Spleen (tissue), 11 donors: ENCODE measurements at regions not wholly inside any gene's neighbourhood (a gene's known extent, or its start where the extent isn't known, plus 50 kb on each side); places are given as distances from the start of the nearest gene placed in this dataset.

Experiments used
- DNase-seq: peaks from one replicate; pipeline ENCODE4 v3.0.0-alpha.2; 2020
- H3K27ac ChIP-seq, 8 donors: fragments of 200-600 bp; sonication (generic) in 7 of 8; 1 replicate in 4 of 8; 2 replicates in 4 of 8; pipeline versions ENCODE4 v1.5.0 to v1.8.0; 2016 to 2021; ENCODE audit warnings: inconsistent platforms in 4 of 8, mild to moderate bottlenecking in 4 of 8, moderate library complexity in 1 of 8
- H3K27me3 ChIP-seq, 7 donors: fragments of 200-600 bp; sonication (generic) in 6 of 7; replicated peaks in 1 of 7; 1 replicate in 4 of 7; 2 replicates in 3 of 7; pipeline versions ENCODE4 v1.5.0 to v1.8.0; 2016 to 2021; ENCODE audit warnings: inconsistent platforms in 3 of 7, mild to moderate bottlenecking in 1 of 7
- H3K36me3 ChIP-seq, 6 donors: fragments of 200-600 bp; sonication (generic) in 5 of 6; 1 replicate in 4 of 6; 2 replicates in 2 of 6; pipeline versions ENCODE4 v1.5.0 to v1.8.0; 2016 to 2021; ENCODE audit warnings: inconsistent platforms in 2 of 6
- H3K4me1 ChIP-seq, 6 donors: fragments of 200-600 bp; sonication (generic) in 5 of 6; 1 replicate in 3 of 6; 2 replicates in 3 of 6; pipeline versions ENCODE4 v1.5.0 to v1.8.0; 2016 to 2021; ENCODE audit warnings: inconsistent platforms in 3 of 6
- H3K4me3 ChIP-seq, 8 donors: fragments of 200-600 bp; sonication (generic) in 7 of 8; 1 replicate in 4 of 8; 2 replicates in 4 of 8; pipeline versions ENCODE4 v1.5.0 to v1.8.0; 2016 to 2021; ENCODE audit warnings: inconsistent platforms in 4 of 8, mild to moderate bottlenecking in 4 of 8, moderate library complexity in 2 of 8
- H3K9me3 ChIP-seq, 8 donors: fragments of 200-600 bp; sonication (generic) in 7 of 8; 1 replicate in 4 of 8; 2 replicates in 4 of 8; pipeline versions ENCODE4 v1.5.0 to v1.8.0; 2016 to 2021; ENCODE audit warnings: inconsistent platforms in 4 of 8
- CTCF ChIP-seq, 11 experiments: fragments of 200-600 bp in 7 of 11; fragments of 450-650 bp in 4 of 11; sonication (generic) in 4 of 11; IDR thresholded peaks in 8 of 11; conservative IDR thresholded peaks in 3 of 11; 1 replicate in 7 of 11; 2 replicates in 4 of 11; pipeline versions ENCODE4 v1.4.0 to v1.8.0; 2016 to 2021; ENCODE audit warnings: antibody characterized with exemption in 11 of 11, inconsistent platforms in 4 of 11, mild to moderate bottlenecking in 1 of 11
- POLR2A ChIP-seq, 3 donors: fragments of 450-650 bp; IDR thresholded peaks; one replicate each; pipeline ENCODE4 v1.5.1; 2017; ENCODE audit warnings: antibody characterized with exemption in 3 of 3, mild to moderate bottlenecking in 1 of 3
- POLR2AphosphoS5 ChIP-seq, 3 donors: sonication (generic); formaldehyde crosslinking; IDR thresholded peaks; one replicate each; pipeline ENCODE4 v1.5.1; 2017; ENCODE audit warnings: antibody characterized with exemption in 3 of 3
- WGBS, 5 donors: extraction: QIAGEN DNeasy Blood & Tissue Kit in 3 of 5; methylation state at CpG; one replicate each; pipeline versions ENCODE4 v1.1.5 to v1.1.7; 2013 to 2018; 5-methylcytosine and 5-hydroxymethylcytosine counted together
- intact Hi-C: fragments of 100-400 bp; cut with DNase I; formaldehyde crosslinking; loops from one replicate; pipeline ENCODE4 v1.15.0; 2023; ENCODE audit warnings: low total_unique reads
- donor health status: healthy with polysubstance abuse.
- donor health status: DM: no; HTN: no; CAD: no; lungs with moderate emphysema.
- donor health status: DM: no; HTN: no; CAD: no.
- donor health status: Bipolar disorder and iron deficiency.
- donor health status: healthy.
- donor health status: DM: no; HTN: no; CAD: no.
- donor health status: DM: yes; HTN: yes; CAD: no.

- H3K4me3 ChIP-seq = no peak overlapping the region
- H3K27ac ChIP-seq = peak overlapping the region in 5 of 8 donors; percentile 29 to 64 (median 62)
- DNase-seq = no peak
- no peak for TF ChIP-seq POLR2AphosphoS5 (IDR thresholded peaks at IDR 0.05)
- no peak for TF ChIP-seq CTCF (IDR thresholded peaks at IDR 0.05 in 8 of 11, conservative IDR thresholded peaks at IDR 0.05 in 3 of 11)
- TF ChIP-seq POLR2A (IDR thresholded peaks at IDR 0.05) = no peak
- intact Hi-C loops = no loop called here
- no peaks in the 10 kb centered on the region for H3K27me3 ChIP-seq
- 26 to 36% (median 29%) methylated on average over 5 of the region's 5 CpGs for whole genome bisulfite sequencing, 5 donors
- H3K36me3 ChIP-seq = no peaks in the 10 kb centered on the region
- no peaks in the 10 kb centered on the region for H3K9me3 ChIP-seq
- H3K4me1 ChIP-seq = peaks cover 0 to 26% (median 9%) of the 10 kb centered on the region in 6 donors
Measured at GRCh38 chr6:104640150-104640700, 219.5 kb downstream of the HACE1 start.

- Histone ChIP-seq H3K4me1 (peaks cover 0 to 26% (median 9%) of the 10 kb centered on the region in 6 donors), H3K9me3 (no peaks in the 10 kb centered on the region), H3K36me3 (no peaks in the 10 kb centered on the region), H3K27me3 (no peaks in the 10 kb centered on the region), H3K4me3 (no peak overlapping the region), H3K27ac (peak overlapping the region in 5 of 8 donors; percentile 29 to 64 (median 62))
- DNase-seq = no peak
- TF ChIP-seq CTCF (IDR thresholded peaks at IDR 0.05 in 8 of 11, conservative IDR thresholded peaks at IDR 0.05 in 3 of 11) (no peak), POLR2A (IDR thresholded peaks at IDR 0.05) (no peak), POLR2AphosphoS5 (IDR thresholded peaks at IDR 0.05) (no peak)
- intact Hi-C loops = no loop called here
Measured at GRCh38 chr6:104639668-104640067, 220.1 kb downstream of the HACE1 start.

GRCh38 chr6:104638841-104639290, 220.9 kb downstream of the HACE1 start:
- 41 to 49% (median 44%) methylated on average over 4 of the region's 4 CpGs for WGBS, 5 donors
- no peaks in the 10 kb centered on the region for H3K27me3 ChIP-seq
- intact Hi-C loops = no loop called here
- TF ChIP-seq CTCF (IDR thresholded peaks at IDR 0.05 in 8 of 11, conservative IDR thresholded peaks at IDR 0.05 in 3 of 11) (no peak), POLR2AphosphoS5 (IDR thresholded peaks at IDR 0.05) (peak in 1 of 3 donors; percentile 9), POLR2A (IDR thresholded peaks at IDR 0.05) (no peak)
- peaks cover 0 to 26% (median 9%) of the 10 kb centered on the region in 6 donors for H3K4me1 ChIP-seq
- H3K4me3 ChIP-seq = no peak overlapping the region
- no peak for DNase-seq
- no peaks in the 10 kb centered on the region for H3K36me3 ChIP-seq
- peak overlapping the region in 6 of 8 donors; percentile 10 to 64 (median 60) for H3K27ac ChIP-seq
- no peaks in the 10 kb centered on the region for H3K9me3 ChIP-seq

- WGBS, 5 donors = 88 to 93% (median 90%) methylated on average over 4 of the region's 4 CpGs
- Histone ChIP-seq H3K4me1 (no peaks in the 10 kb centered on the region), H3K27me3 (no peaks in the 10 kb centered on the region), H3K36me3 (no peaks in the 10 kb centered on the region), H3K4me3 (no peak overlapping the region), H3K9me3 (no peaks in the 10 kb centered on the region), H3K27ac (no peak overlapping the region)
- no peak for DNase-seq
- TF ChIP-seq CTCF (IDR thresholded peaks at IDR 0.05 in 8 of 11, conservative IDR thresholded peaks at IDR 0.05 in 3 of 11) (no peak), POLR2A (IDR thresholded peaks at IDR 0.05) (no peak), POLR2AphosphoS5 (IDR thresholded peaks at IDR 0.05) (no peak)
- intact Hi-C loops = no loop called here
Measured at GRCh38 chr6:104633125-104633524, 226.6 kb downstream of the HACE1 start.
